Smooth muscle cell (in vitro differentiated cells): ENCODE measurements at regions not wholly inside any gene's neighbourhood (a gene's known extent, or its start where the extent isn't known, plus 50 kb on each side); places are given as distances from the start of the nearest gene placed in this dataset.

ENCODE experiments used
- DNase-seq: peaks from one replicate; lab custom pipeline; 2025; ENCODE audit not compliant: unreplicated experiment; lab: John Stamatoyannopoulos, UW
- H2AFZ ChIP-seq: fragments of 200-600 bp; sonication (generic); 2 replicates; pipeline ENCODE4 v1.6.0; 2016; ENCODE audit warnings: antibody characterized with exemption, low read depth, mild to moderate bottlenecking
- H3F3A ChIP-seq: fragments of 200-600 bp; sonication (generic); 2 replicates; pipeline ENCODE4 v1.6.0; 2017; ENCODE audit warnings: antibody characterized with exemption, low read depth
- H3K27ac ChIP-seq: fragments of 200-600 bp; sonication (generic); 2 replicates; pipeline ENCODE4 v1.5.1; 2016; ENCODE audit warnings: low read depth, mild to moderate bottlenecking
- H3K27me3 ChIP-seq: fragments of 200-600 bp; sonication (generic); 2 replicates; pipeline ENCODE4 v1.6.1; 2016; ENCODE audit warnings: low read depth, mild to moderate bottlenecking
- H3K36me3 ChIP-seq: fragments of 200-600 bp; sonication (generic); 2 replicates; pipeline ENCODE4 v1.5.1; 2016; ENCODE audit warnings: low read depth
- H3K4me1 ChIP-seq: fragments of 200-600 bp; sonication (generic); 2 replicates; pipeline ENCODE4 v1.5.1; 2016; ENCODE audit warnings: low read depth
- H3K4me2 ChIP-seq: fragments of 200-600 bp; sonication (generic); 2 replicates; pipeline ENCODE4 v1.6.0; 2016; ENCODE audit warnings: mild to moderate bottlenecking
- H3K4me3 ChIP-seq: fragments of 200-600 bp; sonication (generic); 2 replicates; pipeline ENCODE4 v1.5.1; 2016; ENCODE audit warnings: mild to moderate bottlenecking
- H3K79me2 ChIP-seq: fragments of 200-600 bp; sonication (generic); 2 replicates; pipeline ENCODE4 v1.6.0; 2016; ENCODE audit warnings: low read depth, mild to moderate bottlenecking
- H3K9ac ChIP-seq: fragments of 200-600 bp; sonication (generic); 2 replicates; pipeline ENCODE4 v1.6.0; 2016; ENCODE audit warnings: low read depth
- H3K9me3 ChIP-seq: fragments of 200-600 bp; sonication (generic); replicated peaks from 2 replicates; pipeline ENCODE4 v1.5.1; 2016; ENCODE audit warnings: low read depth
- H4K20me1 ChIP-seq: fragments of 200-600 bp; sonication (generic); 2 replicates; pipeline ENCODE4 v1.6.0; 2016; ENCODE audit warnings: low read depth
- CTCF ChIP-seq: fragments of 200-600 bp; sonication (generic); IDR thresholded peaks from 2 replicates; pipeline ENCODE4 v1.5.1; 2017; ENCODE audit warnings: borderline replicate concordance, mild to moderate bottlenecking, antibody characterized with exemption; ENCODE audit not compliant: insufficient read depth, poor library complexity, severe bottlenecking
- WGBS: methylation state at CpG from one replicate; pipeline ENCODE4 v1.1.7; 2016; ENCODE audit warnings: low lambda C conversion rate; 5-methylcytosine and 5-hydroxymethylcytosine counted together

GRCh38 chr22:49322231-49322630 is 505.4 kb downstream of the BRD1 start:
- TF ChIP-seq CTCF: no peak
- H3K27ac ChIP-seq: no peak overlapping the region
- H3K4me3 ChIP-seq: no peak overlapping the region
- no peaks in the 10 kb centered on the region for H3F3A ChIP-seq
- peaks cover 19% of the 10 kb centered on the region for H3K27me3 ChIP-seq
- H3K79me2 ChIP-seq: no peaks in the 10 kb centered on the region
- no peaks in the 10 kb centered on the region for H3K36me3 ChIP-seq
- H3K9ac ChIP-seq: no peak overlapping the region
- H3K4me2 ChIP-seq: no peak overlapping the region
- DNase-seq: no peak
- H3K9me3 ChIP-seq: no peaks in the 10 kb centered on the region
- H4K20me1 ChIP-seq: no peaks in the 10 kb centered on the region
- H2AFZ ChIP-seq: no peak overlapping the region
- WGBS: 86% methylated on average over 13 of the region's 13 CpGs
- no peaks in the 10 kb centered on the region for H3K4me1 ChIP-seq

GRCh38 chr22:49321477-49322055 is 506.1 kb downstream of the BRD1 start:
- no peaks in the 10 kb centered on the region for H3K9me3 ChIP-seq
- TF ChIP-seq CTCF: no peak
- WGBS: 89% methylated on average over 33 of the region's 33 CpGs
- no peak overlapping the region for H3K4me3 ChIP-seq
- DNase-seq: no peak
- no peaks in the 10 kb centered on the region for H3K36me3 ChIP-seq
- no peaks in the 10 kb centered on the region for H4K20me1 ChIP-seq
- no peak overlapping the region for H2AFZ ChIP-seq
- no peaks in the 10 kb centered on the region for H3K79me2 ChIP-seq
- H3K27me3 ChIP-seq: peaks cover 26% of the 10 kb centered on the region
- no peaks in the 10 kb centered on the region for H3K4me1 ChIP-seq
- H3K9ac ChIP-seq: no peak overlapping the region
- no peaks in the 10 kb centered on the region for H3F3A ChIP-seq
- H3K4me2 ChIP-seq: no peak overlapping the region
- no peak overlapping the region for H3K27ac ChIP-seq

GRCh38 chr22:49320714-49321476 is 506.8 kb downstream of the BRD1 start:
- 85% methylated on average over 21 of the region's 29 CpGs for WGBS

More at GRCh38 chr22:49320714-49321476, 506.8 kb downstream of the BRD1 start:
- no peaks in the 10 kb centered on the region for H3K9me3 ChIP-seq
- no peak overlapping the region for H3K9ac ChIP-seq
- H4K20me1 ChIP-seq: no peaks in the 10 kb centered on the region
- no peak overlapping the region for H3K4me2 ChIP-seq
- H3K4me1 ChIP-seq: no peaks in the 10 kb centered on the region
- no peaks in the 10 kb centered on the region for H3K36me3 ChIP-seq
- no peak overlapping the region for H3K27ac ChIP-seq
- TF ChIP-seq CTCF: no peak
- no peaks in the 10 kb centered on the region for H3K79me2 ChIP-seq
- H2AFZ ChIP-seq: no peak overlapping the region
- DNase-seq: no peak
- H3K27me3 ChIP-seq: peaks cover 32% of the 10 kb centered on the region
- H3K4me3 ChIP-seq: no peak overlapping the region
- no peaks in the 10 kb centered on the region for H3F3A ChIP-seq
